Ramos (cell line): ENCODE measurements at regions not wholly inside any gene's neighbourhood (a gene's known extent, or its start where the extent isn't known, plus 50 kb on each side); places are given as distances from the start of the nearest gene placed in this dataset.

Source experiments
- in situ Hi-C: fragments of 300-500 bp; cut with MboI; formaldehyde crosslinking; loops from one replicate; pipeline ENCODE4 v1.14.3; 2022; ENCODE audit warnings: low sequenced_read_pairs; ENCODE audit not compliant: unreplicated experiment

DNA sequence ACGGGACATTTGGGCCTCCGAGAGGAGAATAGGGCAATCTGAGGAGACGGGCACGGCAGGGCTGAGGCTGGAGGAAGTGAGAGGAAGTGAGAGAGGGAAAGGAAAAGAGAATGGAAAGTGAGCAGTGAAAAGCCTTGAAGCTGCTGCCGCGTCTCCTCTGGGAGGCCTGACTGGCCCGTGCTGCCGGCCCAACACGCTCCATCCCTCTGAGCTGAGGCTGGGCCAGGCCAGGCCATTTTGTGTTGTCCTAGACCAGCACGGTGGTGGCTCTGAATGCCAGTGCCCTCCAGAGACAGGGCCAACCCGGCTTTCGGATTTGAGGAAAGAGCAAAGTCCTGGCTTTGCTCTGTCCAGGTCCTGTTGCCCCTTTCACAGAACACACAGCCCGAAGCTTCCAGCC lies 361.1 kb upstream of the SHH start:
- in situ Hi-C loops = no loop called here

DNA sequence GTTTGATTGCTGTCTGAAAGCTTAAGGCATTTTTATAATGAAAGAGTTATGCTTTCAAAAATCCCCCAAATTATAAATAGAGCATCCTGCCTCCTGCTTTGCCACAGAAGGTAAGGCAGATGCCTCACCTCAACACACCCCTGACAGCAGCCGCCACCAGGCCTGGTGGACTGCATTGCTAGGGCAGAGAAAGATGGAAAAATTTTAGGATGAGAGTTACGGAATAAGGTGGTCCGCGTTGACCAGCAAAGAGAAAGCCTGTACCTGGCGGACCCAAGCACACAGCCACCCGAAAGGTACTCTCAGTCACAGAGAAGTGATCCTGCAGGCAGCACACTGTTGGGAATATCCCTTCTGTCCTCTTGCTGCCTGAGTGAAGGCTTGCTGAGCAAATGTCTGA lies 360.4 kb upstream of the SHH start:
- in situ Hi-C loops = no loop called here

DNA sequence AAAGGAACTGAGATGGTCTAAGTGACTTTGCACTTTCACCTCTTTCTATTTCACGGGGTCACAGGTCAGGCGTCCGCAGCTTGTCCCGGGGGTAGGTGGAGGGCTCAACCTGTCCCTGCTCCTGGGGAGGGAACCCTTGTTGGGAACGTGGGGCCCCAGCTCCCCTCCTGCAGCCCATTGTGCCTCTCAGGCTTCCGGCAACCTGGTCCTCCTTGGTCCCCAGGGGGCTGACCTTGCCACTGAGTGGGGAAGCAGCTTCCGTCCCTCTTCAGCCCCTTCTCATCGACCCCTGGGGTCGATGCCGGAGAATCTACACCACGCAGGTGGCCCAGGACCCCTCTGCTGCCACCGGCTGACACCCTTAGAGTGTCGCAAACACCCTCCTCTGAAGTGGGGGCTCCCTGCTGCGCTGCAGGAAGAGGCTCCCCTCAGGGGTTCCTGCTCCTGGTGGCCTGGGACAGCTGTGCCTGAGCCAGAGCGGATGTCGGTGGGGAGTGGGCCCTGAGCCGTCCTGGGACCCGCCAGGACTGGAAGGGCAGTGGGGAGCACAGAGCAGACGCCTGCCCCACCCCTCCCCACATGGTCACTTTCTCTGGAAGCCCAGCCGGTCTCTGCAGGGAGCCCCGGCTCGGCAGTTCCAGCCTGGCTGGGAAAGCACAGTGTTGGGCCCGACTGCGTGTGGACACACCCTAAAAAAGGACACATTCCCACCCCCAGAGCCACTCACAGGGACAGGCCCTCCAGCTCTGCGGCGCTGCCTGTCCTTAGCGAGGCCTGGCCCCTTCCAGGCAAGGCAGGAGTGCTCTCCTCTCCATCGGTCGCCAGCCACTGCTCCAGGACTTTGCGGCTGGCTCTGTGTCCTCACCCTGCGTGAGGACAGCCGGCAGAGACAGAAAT lies 357.5 kb upstream of the SHH start:
- in situ Hi-C loops = no loop called here

DNA sequence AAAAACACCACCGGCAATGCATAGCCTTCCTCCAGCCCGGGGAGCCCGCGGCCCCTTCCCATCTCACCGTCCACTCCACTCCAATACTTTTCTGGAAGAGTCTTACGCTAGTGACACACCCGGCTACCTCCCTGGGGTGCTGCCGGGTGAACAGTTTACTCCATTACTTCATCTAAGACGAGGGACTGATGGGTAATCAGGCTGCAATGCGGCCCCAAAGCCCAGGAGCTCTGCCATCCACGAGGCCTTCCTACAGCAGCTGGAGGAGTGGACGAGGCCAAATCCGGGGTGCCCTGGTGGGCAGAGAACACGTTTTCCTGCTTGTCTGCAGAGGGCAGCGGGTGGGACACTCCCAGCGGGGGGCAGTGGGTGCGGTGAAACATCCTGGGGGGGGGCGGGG lies 356.2 kb upstream of the SHH start:
- in situ Hi-C loops = no loop called here

DNA sequence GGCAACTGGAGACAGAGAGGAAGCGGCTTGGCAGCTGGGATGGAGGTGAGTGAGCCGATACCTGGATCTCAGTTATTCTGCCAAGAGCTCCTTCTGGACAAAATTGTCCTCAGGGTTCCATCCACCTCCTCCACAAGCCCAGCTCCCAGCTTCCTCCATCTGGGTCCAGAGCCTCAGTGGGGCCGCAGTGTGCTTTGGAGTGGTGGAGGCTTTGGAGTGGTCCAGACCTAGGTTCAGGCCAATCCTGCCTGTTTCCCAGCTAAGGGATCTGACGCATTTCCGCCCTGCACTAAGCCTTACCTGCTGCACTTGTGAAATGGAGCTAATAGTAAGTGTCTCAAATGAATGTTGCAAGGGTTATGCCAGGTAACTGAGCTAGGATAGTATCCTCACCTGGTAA lies 355.7 kb upstream of the SHH start:
- in situ Hi-C loops = no loop called here

DNA sequence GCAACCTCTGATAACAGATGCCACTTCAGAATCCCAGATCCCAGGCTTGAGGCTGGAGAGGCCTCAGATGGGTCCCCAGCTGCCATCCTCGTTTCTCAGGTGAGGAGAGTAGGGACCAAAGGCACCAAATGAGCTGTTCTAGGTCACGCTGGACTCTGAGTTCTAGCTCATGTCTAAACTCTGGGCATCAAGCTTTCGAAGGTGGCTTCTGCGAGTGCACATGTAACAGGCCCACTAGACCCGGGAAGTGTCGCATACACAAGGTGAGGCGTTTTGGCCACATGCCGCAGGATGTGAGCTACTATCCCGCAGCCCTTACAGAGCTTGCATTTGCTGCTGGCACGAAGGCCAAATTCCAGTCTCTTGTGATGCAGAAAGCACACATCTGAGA lies 355.1 kb upstream of the SHH start:
- in situ Hi-C loops = no loop called here

DNA sequence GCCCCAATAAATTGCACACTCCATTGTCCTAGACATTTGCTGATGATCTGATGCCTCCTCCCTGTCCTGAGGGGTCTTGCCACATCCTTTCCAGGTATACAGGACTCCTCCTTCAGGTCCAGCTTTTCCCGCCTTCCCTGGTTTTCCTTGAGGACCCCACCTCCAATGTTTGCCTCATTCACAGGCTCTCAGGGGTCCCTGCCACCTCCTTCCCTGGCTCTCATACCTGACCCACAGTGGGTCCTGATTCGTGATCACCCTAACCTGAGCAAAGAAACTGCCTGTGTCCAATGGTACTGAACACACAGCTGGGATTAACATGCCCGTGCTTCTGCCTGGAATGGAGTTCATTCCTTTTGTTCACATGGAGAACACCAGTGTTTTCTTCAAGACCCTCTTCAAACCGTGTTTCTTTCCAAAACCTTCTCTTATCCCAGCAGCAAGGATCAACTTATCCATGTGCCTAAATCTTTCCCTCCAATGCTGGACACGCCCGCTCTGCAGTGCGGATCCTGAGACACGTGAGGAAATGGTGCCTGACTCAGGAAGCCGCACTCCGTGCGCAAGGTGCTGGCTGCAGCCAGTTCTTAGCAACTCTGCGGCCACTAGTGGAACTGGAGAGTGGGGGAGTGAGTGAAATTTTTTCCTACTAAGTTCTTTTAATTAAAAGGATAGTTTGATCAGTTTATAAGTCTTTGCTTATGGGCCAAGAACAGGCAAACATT lies 354.6 kb upstream of the SHH start:
- in situ Hi-C loops = no loop called here

DNA sequence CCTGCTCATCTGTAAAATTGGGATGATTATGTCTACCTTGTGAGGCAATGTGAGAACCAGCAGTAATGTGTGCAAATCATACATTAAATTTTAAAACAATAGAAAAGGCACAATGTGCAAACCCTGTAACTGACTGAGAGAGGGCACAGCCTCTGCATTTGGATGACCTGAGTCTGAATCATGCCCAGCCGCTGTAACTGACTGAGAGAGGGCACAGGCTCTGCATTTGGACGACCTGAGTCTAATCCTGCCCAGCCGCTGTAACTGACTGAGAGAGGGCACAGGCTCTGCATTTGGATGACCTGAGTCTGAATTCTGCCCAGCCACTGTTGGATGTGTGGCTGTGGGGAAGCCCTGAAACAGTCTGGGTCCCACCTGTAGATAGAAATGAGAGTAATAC lies 351.5 kb upstream of the SHH start:
- in situ Hi-C loops = no loop called here

DNA sequence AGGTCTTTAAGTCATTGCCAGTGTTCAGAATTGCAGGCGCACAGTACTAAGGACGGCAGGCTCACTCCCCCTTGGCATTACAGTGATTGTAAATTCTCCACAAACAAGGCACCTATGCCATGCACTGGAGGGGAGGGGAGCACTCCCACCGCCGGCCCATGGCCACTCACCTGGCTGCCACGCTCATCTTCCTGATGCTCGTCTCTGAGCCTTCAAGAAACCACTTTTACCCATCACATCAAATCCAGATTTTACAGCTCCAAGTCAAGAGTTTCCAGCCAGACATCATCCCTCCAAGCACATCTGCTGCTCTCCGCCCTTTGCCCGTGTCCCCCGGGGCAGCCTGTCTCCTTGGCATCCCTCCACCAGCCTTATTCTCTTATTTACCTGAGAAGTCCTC lies 350.2 kb upstream of the SHH start:
- in situ Hi-C loops = no loop called here

DNA sequence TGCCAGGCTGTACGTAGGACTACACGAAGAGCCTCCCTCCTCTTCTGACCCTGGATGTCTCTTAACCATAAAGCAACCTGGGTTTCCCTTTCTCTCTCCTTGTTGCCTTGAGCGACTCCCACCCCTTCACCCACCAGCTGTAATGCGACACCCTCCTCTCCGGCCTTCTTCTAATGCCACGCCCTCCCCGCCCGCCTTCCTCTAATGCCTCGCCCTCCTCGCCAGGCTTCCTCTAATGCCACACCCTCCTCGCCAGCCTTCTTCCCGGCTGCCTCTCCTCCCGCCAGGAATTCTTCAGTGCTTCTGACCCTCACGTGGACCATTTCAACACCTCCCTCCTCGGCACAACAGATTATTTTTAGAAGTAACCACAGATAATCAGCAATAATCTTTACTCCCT lies 348.5 kb upstream of the SHH start:
- in situ Hi-C loops = no loop called here

DNA sequence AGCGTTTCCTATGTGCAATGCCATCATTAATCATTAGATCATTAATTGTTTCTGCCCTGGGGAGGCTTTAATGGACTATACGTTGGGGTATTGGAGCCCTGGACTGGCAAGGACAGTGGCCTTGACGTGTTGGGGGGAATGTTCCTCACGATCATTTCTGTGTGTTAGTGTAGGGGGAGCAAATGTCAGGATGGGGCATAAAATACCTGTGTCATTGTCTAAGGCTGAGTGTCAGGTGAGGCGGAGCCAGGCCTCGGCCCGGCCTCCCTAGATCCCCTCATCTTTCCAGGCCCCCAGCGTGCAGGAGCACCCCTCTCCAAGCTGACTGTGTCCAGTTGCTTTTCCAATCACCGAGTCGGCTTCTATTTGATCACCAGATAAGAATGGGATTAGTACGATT lies 346.4 kb upstream of the SHH start:
- in situ Hi-C loops = no loop called here

DNA sequence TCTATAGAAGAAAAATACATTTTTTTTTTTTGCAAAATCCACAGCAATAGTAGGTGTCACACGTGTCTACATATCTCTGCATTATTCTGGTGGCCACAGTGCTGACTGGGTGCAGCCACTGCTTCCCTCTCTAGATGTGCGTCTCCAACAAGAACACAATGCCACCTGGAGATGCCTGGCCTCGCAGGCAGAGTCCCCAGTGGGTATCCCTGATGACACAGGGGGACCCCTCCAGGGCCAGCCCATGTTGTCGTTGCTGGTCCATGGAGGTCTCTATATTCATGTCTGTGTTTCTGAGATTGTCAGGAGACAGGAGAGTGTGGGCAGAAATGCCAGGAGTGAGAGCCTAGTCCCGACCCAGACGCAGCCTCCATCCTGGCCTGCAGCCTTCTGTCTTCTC lies 345.9 kb upstream of the SHH start:
- in situ Hi-C loops = no loop called here

DNA sequence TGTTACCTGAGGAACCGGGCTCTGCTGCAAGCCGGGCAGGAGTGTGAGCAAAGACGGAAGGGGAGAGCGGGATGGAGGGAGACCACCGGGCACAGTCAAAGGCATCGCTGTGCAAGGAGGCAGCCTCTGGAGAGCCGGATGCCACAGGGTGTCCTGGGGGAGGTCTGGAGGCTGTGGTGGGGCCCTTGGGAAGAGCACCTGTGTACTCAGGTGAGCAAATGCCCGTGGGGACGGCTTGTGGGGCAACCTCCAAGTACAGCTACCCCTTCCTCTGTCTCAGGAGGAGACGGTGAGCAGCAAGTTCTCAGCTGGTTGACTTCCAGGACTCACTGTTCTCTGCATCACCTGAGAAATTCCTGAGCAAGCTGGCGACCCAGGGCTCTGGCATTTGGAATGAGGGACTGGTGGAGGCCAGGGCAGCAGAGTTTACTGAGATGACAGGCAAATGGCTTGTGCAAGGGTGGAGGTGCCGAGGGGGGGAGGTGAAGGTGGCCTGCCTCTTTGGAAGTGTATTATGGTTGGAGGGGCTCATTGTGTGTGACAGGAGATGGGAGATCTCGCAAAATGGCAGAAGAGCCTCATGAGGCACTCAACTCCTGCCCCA lies 345.2 kb upstream of the SHH start:
- in situ Hi-C loops = no loop called here

DNA sequence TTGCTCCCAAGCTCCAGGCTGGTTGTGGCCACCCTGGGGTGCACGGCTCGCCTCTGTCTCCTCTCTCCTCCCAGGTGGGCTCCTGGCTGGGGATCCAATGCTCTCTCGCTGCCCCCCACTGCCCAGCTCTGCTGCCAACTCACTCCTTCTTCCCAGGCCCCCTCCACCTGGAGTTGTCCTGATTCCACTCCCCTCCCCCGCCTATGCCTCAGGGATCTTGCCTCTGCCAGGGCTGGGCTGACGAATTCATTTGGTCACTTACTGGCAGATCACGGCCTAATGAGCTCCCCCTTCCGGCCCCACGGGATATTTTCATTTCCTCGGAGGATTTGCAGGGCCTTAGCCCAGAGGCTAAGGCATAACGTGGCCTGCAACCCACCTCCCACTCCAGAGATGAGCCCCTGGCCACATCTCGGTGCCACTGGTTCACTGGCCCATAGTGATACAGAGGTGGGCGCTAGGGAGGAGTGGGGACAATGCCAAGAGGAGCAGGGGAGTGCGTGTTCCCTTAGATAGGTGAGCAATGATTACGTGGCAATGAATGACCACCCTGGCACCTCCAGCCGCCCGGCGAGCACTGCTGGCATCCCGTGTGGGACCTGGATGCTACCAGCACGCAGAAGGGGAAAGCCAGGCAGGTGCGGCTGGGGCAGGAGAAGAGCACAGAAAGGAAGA lies 344.6 kb upstream of the SHH start:
- in situ Hi-C loops = no loop called here

DNA sequence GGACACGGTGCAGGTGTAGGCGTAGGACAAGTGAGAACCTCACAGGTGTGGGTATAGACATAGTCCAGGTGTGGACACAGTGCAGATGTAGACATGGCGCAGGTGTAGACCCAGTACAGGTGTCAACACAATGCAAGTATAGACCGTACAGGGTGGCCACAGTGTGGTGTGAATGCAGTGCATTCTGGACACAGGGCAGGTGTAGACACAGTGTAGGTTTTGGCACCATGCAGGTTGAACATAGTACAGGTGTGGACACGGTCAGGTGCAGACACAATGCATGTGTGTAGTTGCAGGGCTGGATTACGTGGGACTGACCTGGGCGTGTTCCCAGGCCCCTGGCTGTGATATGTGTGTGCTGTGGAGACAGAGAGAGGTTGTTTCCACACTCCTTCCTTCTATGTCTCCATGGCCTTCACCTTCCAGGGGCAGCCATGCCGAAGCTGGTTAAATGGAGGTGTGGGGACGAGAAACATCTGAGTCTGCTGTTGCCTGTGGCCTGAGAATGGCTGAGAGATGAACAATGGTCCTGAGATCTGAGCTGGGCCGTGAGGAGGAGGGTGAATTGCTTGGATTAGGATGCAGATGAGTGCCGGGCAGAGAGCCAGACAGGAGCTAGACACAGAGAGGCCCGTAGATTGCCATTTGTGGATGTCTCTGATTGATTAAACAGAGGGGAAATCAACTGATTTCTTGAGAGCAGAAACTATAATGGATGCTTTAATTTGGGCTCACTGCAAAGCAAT lies 343.9 kb upstream of the SHH start:
- in situ Hi-C loops = no loop called here

DNA sequence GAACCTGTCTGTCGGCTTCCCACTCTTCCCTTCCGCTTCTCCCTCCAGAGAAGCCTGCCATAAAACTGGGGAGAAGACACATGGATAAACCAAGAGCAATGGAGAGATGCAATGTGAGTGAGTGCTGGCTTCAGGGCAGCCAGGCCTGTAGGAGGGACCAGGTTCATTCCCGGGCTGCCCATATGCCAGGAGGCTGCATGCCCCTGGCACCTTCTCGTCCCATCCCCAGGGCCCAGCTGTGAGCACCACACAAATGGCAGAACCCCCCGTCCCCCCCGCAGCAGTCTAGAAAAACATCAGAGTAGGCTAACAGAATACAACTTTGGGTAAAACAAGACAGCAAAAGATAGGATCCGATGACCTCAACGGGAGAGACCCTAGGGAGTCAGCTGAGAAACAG lies 341.3 kb upstream of the SHH start:
- in situ Hi-C loops = no loop called here

DNA sequence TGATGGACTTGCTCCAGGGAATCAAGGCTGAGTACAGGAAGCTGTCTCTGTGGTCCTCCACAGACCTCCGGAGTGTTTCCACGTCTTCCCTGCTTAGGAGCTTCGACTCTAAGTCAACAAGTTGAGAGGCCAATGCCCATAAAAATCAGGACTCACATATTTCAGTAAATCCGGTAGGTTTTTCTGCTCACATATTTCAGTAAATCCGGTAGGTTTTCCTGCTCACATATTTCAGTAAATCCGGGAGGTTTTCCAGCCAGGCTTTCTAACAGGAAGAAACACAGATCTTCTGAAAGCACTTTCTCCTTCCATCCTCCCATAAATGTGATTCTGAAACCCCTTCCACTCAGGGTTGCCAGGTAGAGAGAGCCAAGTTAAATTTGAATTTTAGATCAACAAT lies 340.1 kb upstream of the SHH start:
- in situ Hi-C loops = no loop called here

DNA sequence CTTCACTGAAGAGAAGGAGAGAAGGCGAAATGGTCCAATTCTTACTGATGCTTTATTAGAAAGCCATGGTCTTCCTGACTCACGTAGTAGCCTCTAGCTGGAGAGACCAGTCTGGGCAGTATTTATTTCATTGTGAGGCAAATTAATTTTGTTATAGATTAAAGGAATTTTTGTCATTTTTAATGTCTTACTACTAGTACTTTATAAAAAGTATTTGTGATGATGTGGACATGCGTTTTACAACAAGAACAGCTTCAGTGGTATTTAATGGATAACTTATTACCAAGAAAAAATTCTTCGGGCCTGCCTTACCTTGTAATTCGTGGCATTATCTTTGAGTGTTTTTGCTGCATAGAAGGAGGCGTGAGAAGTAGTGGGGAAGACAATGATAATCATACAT lies 339.4 kb upstream of the SHH start:
- in situ Hi-C loops = no loop called here

DNA sequence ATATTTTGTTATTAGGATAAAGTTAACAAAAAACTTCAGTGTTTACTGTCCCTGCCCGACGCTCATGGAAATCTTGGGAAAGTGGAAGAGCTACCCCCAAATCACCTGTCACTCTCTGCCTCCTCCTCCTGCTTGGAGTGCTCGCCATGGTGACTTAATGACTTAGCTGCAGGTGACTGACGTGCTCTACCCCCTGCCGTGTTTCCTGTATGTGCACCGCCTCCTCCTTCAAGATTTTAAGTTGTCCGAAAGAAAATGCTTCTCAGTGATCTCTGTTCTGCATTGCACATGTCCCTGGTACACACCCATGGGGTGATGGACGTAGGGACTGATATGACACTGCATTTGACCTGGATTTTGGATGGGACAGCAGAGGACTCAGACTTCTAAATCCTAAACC lies 338.8 kb upstream of the SHH start:
- in situ Hi-C loops = no loop called here

DNA sequence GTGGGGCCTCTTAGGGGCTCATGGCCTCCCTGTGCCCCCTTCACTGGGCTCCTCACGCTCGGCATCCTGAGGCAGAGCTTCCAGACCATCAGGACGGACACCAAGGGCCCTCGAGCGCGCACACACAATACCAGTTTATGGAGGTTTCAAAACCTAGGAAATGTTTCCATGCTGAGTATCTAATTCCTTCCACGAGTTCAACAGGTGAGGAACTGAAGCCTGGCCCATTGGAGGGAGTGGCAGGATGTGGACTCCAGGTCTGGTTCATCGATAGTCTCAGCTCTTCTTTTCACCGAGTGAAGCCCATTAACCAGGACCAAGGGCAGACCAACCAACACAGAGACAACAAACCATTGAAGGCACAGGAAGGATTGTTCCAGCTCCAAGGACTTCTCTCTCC lies 336.7 kb upstream of the SHH start:
- in situ Hi-C loops = no loop called here
